Upper lobe of left lung (tissue), 6 donors: ENCODE measurements at regions not wholly inside any gene's neighbourhood (a gene's known extent, or its start where the extent isn't known, plus 50 kb on each side); places are given as distances from the start of the nearest gene placed in this dataset.

Source experiments
- ATAC-seq, 2 donors: fragments of 200-7000 bp; cut with Tn5 transposase; one replicate each; pipeline ENCODE4 v1.9.1; 2022; ENCODE audit warnings: mild to moderate bottlenecking in 2 of 2, moderate library complexity in 2 of 2; ENCODE audit not compliant: low FRiP score in 2 of 2
- DNase-seq, 2 donors: peaks; one replicate each; pipeline ENCODE4 v3.0.0-alpha.2; 2019 to 2020
- H3K27ac ChIP-seq, 4 donors: fragments of 200-600 bp; sonication (generic); one replicate each; pipeline ENCODE4 v1.5.1; 2016 to 2019
- H3K27me3 ChIP-seq, 4 donors: fragments of 200-600 bp; sonication (generic); one replicate each; pipeline ENCODE4 v1.5.1; 2017 to 2019
- H3K36me3 ChIP-seq, 4 donors: fragments of 200-600 bp; sonication (generic); one replicate each; pipeline ENCODE4 v1.5.1; 2016 to 2019
- H3K4me1 ChIP-seq, 4 donors: fragments of 200-600 bp; sonication (generic); one replicate each; pipeline ENCODE4 v1.5.1; 2018 to 2019
- H3K4me3 ChIP-seq, 4 donors: fragments of 200-600 bp; sonication (generic); one replicate each; pipeline ENCODE4 v1.5.1; 2017 to 2019; ENCODE audit warnings: mild to moderate bottlenecking in 2 of 4, moderate library complexity in 1 of 4
- H3K9me3 ChIP-seq, 4 donors: fragments of 200-600 bp; sonication (generic); one replicate each; pipeline ENCODE4 v1.5.1; 2018 to 2019
- CTCF ChIP-seq, 6 experiments: fragments of 450-650 bp in 4 of 6; fragments of 200-600 bp in 2 of 6; sonication (generic) in 2 of 6; IDR thresholded peaks; one replicate each; pipeline ENCODE4 v1.5.1; 2016 to 2019; ENCODE audit warnings: antibody characterized with exemption in 6 of 6
- EP300 ChIP-seq, 4 donors: sonication (generic); formaldehyde crosslinking; IDR thresholded peaks; one replicate each; pipeline ENCODE4 v1.5.1; 2017; ENCODE audit warnings: antibody characterized with exemption in 4 of 4, control low read depth in 2 of 4
- POLR2A ChIP-seq, 4 donors: fragments of 450-650 bp; IDR thresholded peaks; one replicate each; pipeline ENCODE4 v1.5.1; 2016 to 2017; ENCODE audit warnings: antibody characterized with exemption in 4 of 4, mild to moderate bottlenecking in 2 of 4
- POLR2AphosphoS5 ChIP-seq, 2 donors: sonication (generic); formaldehyde crosslinking; IDR thresholded peaks; one replicate each; pipeline ENCODE4 v1.5.1; 2017; ENCODE audit warnings: antibody characterized with exemption in 2 of 2
- WGBS, 2 donors: methylation state at CpG; one replicate each; pipeline ENCODE4 v1.1.5; 2017 to 2018; 5-methylcytosine and 5-hydroxymethylcytosine counted together
- donor health status: DM: no; HTN: no; CAD: no; lungs with moderate emphysema.
- donor health status: DM: no; HTN: yes; CAD: no; lungs with severe emphysema.

GRCh38 chr6:141548966-141549365 lies 583.8 kb upstream of the GJE1 start:
- Histone ChIP-seq H3K27ac (no peak overlapping the region), H3K27me3 (no peaks in the 10 kb centered on the region), H3K9me3 (no peaks in the 10 kb centered on the region), H3K4me3 (no peak overlapping the region), H3K36me3 (no peaks in the 10 kb centered on the region), H3K4me1 (peaks cover 0 to 3% (median 0%) of the 10 kb centered on the region in 4 donors)
- ATAC-seq (no peak), DNase-seq (no peak)
- 68 to 69% methylated on average over 2 of the region's 2 CpGs for WGBS, 2 donors
- no peak for TF ChIP-seq POLR2A (IDR thresholded peaks at IDR 0.05)
- no peak for TF ChIP-seq EP300 (IDR thresholded peaks at IDR 0.05)
- TF ChIP-seq POLR2AphosphoS5 (IDR thresholded peaks at IDR 0.05): no peak
- no peak for TF ChIP-seq CTCF (IDR thresholded peaks at IDR 0.05)

GRCh38 chr6:141541581-141542324 lies 591.0 kb upstream of the GJE1 start:
- H3K9me3 ChIP-seq: no peaks in the 10 kb centered on the region
- 58 to 69% methylated on average over 1 of the region's 1 CpG for WGBS, 2 donors
- H3K36me3 ChIP-seq: no peaks in the 10 kb centered on the region
- no peak for DNase-seq
- H3K4me1 ChIP-seq: no peaks in the 10 kb centered on the region
- H3K4me3 ChIP-seq: no peak overlapping the region
- no peak for ATAC-seq
- no peak overlapping the region for H3K27ac ChIP-seq
- H3K27me3 ChIP-seq: no peaks in the 10 kb centered on the region
- TF ChIP-seq POLR2AphosphoS5 (IDR thresholded peaks at IDR 0.05) (no peak), EP300 (IDR thresholded peaks at IDR 0.05) (no peak), CTCF (IDR thresholded peaks at IDR 0.05) (no peak), POLR2A (IDR thresholded peaks at IDR 0.05) (no peak)

- H3K4me1 ChIP-seq: no peaks in the 10 kb centered on the region
- no peaks in the 10 kb centered on the region for H3K36me3 ChIP-seq
- H3K9me3 ChIP-seq: no peaks in the 10 kb centered on the region
- no peak overlapping the region for H3K27ac ChIP-seq
- WGBS, 2 donors: 92 to 96% methylated on average over 4 of the region's 4 CpGs
- ATAC-seq (no peak), DNase-seq (no peak)
- H3K27me3 ChIP-seq: no peaks in the 10 kb centered on the region
- TF ChIP-seq POLR2A (IDR thresholded peaks at IDR 0.05) (no peak), CTCF (IDR thresholded peaks at IDR 0.05) (no peak), EP300 (IDR thresholded peaks at IDR 0.05) (no peak), POLR2AphosphoS5 (IDR thresholded peaks at IDR 0.05) (no peak)
- H3K4me3 ChIP-seq: no peak overlapping the region
Measured at GRCh38 chr6:141540207-141540606, 592.5 kb upstream of the GJE1 start.

- Histone ChIP-seq H3K9me3 (no peaks in the 10 kb centered on the region), H3K27ac (no peak overlapping the region), H3K36me3 (no peaks in the 10 kb centered on the region), H3K4me3 (no peak overlapping the region), H3K27me3 (no peaks in the 10 kb centered on the region), H3K4me1 (no peaks in the 10 kb centered on the region)
- TF ChIP-seq POLR2AphosphoS5 (IDR thresholded peaks at IDR 0.05) (no peak), POLR2A (IDR thresholded peaks at IDR 0.05) (no peak), CTCF (IDR thresholded peaks at IDR 0.05) (no peak), EP300 (IDR thresholded peaks at IDR 0.05) (no peak)
- 71 to 85% methylated on average over 1 of the region's 1 CpG for WGBS, 2 donors
- no peak for DNase-seq
- ATAC-seq: no peak
Measured at GRCh38 chr6:141539617-141540016, 593.1 kb upstream of the GJE1 start.

- H3K4me1 ChIP-seq: no peaks in the 10 kb centered on the region
- no peak overlapping the region for H3K4me3 ChIP-seq
- ATAC-seq (no peak), DNase-seq (peak in 1 of 2 donors; percentile 8)
- H3K27ac ChIP-seq: no peak overlapping the region
- WGBS, 2 donors: 93 to 95% methylated on average over 2 of the region's 2 CpGs
- no peaks in the 10 kb centered on the region for H3K36me3 ChIP-seq
- no peaks in the 10 kb centered on the region for H3K27me3 ChIP-seq
- TF ChIP-seq POLR2AphosphoS5 (IDR thresholded peaks at IDR 0.05) (no peak), EP300 (IDR thresholded peaks at IDR 0.05) (no peak), POLR2A (IDR thresholded peaks at IDR 0.05) (no peak), CTCF (IDR thresholded peaks at IDR 0.05) (no peak)
- no peaks in the 10 kb centered on the region for H3K9me3 ChIP-seq
Measured at GRCh38 chr6:141532211-141532610, 600.5 kb upstream of the GJE1 start.
